ENCODE measurements at regions not wholly inside any gene's neighbourhood (a gene's known extent, or its start where the extent isn't known, plus 50 kb on each side); places are given as distances from the start of the nearest gene placed in this dataset.

DNA sequence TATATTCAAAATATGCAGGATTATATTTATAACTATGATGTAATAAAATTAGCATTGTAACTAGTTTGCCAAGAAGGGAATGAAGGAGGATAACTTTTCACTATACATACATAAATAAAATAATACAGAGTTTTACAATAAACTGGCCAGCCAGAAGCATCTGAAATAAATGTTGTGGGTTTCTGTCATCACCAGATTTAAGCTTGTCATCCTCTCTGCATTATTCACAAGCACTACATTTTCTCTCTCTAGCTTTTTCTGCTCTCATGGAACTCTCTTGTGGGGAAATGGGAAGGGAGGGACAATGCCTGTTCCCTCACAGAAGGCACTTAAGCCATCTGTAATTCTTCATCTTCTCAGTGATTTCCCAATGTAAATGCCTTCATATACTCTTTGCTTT, 626.8 kb downstream of the SEMA5A start:
- intact Hi-C loops (cut with DNase I) = no loop called here

DNA sequence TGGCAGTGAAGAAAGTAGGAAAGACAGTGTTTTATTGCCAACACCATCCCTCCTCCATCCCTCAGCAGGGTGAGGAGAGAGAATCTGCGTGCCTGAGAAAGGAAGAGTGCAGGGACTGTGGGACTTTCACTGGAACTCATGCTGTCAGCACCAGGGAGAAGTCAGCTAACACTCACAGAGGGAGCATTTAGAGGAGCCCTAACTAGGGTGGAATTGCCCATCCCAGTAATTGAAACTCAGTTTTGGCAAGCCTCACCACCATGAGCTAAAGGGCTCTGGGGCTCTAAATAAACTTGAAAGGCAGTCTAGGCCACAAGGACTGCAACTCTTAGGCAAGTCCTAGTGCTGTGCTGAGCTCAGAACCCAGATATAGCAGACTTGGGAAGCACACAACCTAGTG, 622.3 kb downstream of the SEMA5A start:
- intact Hi-C loops (cut with DNase I) = no loop called here
- DNase-seq = no peak

More for the DNA sequence above, 626.8 kb downstream of the SEMA5A start:
- DNase-seq = no peak

DNA sequence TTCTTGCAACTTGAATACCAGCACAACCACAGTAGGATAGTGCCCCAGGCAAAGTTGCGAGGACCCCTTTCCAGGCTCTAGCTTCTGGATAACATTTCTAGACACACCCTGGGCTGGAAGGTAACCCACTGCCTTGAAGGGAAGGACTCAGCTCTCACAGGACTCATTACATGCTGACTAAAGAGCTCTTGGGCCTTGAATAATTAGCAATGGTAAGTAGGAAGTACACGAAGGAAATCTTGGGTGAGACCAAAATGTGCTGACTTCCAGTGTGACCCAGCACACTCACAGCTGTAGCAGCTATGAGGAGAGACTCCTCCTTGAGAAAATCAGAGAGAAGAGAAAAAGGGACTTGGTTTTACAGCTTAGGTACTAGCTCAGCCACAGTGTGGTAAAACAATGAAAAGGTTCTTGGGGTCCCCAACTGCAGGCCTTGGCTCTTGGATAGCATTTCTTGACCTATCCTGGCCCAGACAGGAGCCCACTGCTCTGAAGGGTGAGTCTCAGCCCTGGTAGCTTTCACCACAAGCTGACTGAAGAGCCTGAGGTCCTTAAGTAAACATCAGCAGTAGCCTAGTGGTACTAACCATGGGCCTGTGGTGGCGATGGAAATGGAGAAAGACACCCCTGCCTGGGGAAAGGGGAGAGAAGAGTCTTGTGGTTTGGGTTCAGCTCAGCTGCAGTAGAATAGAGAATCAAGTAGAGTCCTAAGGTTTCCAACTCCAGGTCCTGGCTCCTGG, 621.7 kb downstream of the SEMA5A start:
- intact Hi-C loops (cut with DNase I) = no loop called here
- DNase-seq = no peak

DNA sequence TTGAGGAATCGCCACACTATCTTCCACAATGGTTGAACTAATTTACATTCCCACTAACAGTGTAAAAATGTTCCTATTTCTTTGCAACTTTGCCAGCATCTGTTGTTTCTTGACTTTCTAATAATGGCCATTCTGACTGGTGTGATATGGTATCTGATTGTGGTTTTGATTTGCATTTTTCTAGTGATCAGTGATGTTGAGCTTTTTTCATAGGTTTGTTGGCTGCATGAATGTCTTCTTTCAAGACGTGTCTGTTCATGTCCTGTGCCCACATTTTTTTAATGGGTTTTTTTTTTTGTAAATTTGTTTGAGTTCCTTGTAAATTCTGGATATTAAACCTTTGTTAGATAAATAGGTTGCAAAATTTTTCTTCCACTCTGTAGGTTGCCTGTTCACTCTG, 615.9 kb downstream of the SEMA5A start:
- DNase-seq = no peak
- intact Hi-C loops (cut with DNase I) = no loop called here

DNA sequence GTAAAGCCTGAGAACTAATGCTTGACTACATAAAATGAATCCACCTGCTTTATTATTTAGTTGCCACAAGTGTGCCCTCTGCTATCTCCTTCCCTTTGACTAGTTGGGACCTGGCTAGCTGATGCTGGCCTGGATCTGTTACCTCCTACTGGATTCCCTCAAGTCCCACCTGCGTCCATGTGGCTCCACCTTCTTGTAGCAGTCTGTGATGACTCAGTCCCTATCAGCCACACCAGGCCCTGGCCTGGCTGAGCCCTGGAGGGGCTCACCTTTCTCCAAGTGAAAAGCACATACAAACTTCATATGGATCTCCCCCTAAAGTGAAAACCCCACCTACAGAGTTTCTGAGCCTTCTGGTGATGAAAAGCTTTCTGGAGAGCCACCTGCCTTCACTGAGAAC, 611.4 kb downstream of the SEMA5A start:
- DNase-seq = no peak
- intact Hi-C loops (cut with DNase I) = no loop called here

DNA sequence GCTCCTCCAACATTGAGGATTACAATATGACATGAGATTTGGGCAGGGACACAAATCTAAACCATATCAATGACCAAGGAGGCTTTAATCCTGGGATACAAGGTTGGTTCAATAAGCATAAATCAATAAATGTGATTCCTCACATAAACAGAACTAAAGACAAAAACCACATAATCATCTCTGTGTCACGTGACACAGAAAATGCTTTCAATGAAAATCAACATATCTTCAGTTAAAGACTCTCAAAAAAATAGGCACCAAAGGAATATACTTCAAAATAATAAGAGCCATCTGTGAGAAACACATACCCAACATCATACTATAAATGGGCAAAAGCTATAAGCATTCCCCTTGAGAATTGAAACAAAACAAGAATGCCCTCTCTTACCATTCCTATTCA, 604.9 kb downstream of the SEMA5A start:
- intact Hi-C loops (cut with DNase I) = no loop called here

DNA sequence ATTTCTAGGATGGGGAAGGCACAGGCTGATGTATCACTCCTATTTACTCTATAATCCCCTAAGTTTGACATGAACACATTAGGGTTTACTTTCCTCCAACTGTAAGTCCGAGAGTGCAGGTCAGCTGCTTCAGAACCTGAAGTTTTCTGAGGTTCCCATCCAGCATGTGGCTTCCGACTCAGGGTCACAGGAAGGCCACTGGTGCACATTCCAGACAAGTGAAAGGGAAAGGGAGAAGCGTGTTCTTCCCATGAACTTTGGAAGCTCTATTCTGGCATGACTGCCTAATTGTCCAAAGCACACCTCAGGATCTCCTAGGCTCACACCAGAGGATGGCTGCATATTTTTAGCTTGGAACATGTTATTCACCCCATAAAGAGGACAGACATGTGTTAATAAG, 602.6 kb downstream of the SEMA5A start:
- intact Hi-C loops (cut with DNase I) = no loop called here
- no peak for DNase-seq

More for the DNA sequence above, 604.9 kb downstream of the SEMA5A start:
- DNase-seq = no peak

DNA sequence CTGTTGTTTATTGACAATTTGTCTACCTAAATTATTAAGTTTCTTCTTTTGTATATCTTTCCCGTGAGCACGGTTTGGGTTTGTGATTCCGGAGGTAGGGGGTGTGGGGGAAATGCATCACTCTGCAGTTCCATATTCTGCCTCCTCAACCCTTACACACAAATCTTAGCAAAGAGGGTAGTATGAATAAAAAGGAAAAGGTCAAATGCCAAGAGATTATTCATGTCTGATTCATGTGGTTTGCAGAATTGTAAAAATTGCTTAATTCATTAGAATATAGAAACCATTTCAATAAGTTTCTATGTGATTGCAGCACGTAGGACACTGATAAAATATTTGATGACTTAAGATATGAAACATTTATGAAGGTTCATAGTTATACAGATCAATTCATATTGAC, 601.9 kb downstream of the SEMA5A start:
- intact Hi-C loops (cut with DNase I) = no loop called here
- no peak for DNase-seq

DNA sequence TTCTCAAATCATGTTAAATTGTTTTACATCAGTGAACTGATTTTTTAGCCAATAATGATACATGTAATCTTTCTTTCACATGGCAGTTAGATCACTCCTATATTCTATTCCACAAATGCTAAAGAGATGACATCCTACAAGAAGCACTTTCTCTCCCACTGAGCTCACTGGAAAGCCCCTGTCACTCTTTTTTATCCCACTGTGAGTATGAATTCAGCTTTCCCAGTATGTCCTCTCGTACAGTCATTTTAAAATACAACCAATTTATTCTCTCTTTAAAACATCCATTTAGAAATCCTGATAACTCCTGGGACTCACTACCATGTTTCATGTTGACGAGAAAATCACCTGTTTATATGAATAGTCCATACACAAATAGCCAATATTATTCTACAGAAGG, 599.9 kb downstream of the SEMA5A start:
- intact Hi-C loops (cut with DNase I) = no loop called here
- DNase-seq = no peak

DNA sequence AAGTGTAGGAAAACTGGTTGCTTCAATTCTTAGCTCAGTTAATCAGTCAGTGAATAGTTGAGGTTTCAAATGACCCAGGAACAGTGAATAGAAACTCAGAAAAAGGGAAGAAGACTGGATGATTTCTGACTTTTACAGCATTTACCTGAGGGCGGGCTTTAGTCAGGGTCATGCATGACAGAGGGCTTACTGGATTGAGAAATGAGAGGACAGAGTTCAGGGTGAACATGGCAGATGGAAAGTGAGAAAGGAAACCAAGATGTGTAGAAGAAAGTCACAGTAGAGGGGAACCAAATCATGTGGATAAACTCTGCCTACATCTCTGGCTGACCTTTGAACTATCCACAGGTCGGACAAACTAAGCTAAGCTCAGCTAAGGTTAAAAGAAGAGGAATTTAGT, 596.0 kb downstream of the SEMA5A start:
- no peak for DNase-seq
- intact Hi-C loops (cut with DNase I) = no loop called here

DNA sequence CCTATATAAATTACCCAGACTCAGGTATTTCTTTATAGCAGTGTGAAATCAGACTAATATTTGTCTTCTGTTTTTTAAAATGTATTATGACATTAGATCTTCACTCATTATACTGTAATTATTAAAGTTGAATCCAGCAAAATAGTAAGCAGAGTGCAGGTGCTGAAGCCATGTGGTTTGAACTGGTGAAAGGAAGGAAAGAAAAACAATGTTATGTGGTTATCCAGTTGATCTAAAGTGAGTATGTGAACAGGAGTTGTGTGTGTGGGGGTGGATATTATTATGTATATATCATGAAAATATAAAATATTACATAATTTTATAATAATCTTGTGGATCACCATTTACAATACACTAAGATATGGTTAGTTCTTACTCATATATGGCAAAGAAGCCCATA, 593.7 kb downstream of the SEMA5A start:
- no peak for DNase-seq

DNA sequence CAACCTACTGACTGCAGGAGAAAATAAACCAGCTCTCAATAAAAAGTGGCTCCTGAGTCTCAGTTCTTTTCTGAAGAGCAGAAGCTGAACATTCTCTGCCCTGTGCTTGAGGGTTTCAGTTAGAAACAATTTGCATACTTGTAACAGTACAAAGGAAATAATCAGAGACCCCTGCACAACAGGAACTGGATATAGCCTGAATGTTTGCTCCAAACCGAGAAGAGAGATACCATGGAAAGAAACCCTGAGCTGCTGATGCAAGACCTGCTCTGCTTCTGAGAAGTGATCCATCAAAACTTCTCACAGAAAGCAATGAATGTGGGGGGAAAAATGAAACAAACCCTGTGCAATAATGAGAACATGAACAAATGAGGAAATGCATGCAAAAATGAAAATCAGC, 592.9 kb downstream of the SEMA5A start:
- intact Hi-C loops (cut with DNase I) = no loop called here
- no peak for DNase-seq

More for the DNA sequence above, 593.7 kb downstream of the SEMA5A start:
- intact Hi-C loops (cut with DNase I) = no loop called here

DNA sequence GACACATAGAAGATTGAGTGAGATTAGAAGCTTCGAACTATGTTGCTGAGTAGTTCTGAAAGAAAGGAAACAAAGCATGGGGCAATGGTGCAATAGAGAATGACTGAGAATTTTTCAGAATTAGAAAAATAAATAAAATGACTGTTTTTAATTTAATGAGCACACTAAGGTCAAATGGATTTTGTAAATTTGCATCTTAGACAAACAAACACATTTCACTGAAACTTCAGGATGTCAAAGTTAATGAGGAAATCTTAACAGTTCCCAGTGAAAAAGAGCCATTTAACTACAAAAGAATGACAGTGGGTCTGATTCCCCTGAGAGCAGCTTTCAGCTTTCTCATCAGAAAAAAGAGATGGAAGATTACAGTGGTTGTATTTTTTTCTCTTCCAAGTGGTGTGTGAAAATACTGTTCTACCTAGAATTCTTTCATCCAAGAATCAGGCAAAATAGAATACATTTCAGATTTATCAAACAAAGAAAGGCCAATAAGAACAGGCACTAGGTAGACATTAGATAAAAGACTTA, 591.9 kb downstream of the SEMA5A start:
- intact Hi-C loops (cut with DNase I) = no loop called here
- DNase-seq = no peak

DNA sequence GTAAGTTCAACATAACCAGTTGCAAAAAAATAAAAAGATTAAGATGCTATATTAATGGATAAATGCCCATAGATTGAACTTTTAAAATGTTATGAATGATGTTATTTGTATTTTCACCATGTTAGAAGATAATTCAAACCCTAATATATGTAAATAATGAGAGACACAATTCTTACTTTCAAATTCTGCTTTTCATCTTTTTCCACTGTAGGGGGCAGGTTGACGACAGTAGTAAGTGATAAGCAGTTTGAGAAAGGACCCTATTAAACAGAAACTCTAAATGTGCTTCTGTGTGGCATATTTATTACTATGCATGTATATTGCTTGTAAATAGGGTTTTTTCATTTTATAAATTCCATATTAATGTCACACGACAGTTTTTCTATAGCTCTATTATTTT, 591.1 kb downstream of the SEMA5A start:
- no peak for DNase-seq
- intact Hi-C loops (cut with DNase I) = no loop called here

DNA sequence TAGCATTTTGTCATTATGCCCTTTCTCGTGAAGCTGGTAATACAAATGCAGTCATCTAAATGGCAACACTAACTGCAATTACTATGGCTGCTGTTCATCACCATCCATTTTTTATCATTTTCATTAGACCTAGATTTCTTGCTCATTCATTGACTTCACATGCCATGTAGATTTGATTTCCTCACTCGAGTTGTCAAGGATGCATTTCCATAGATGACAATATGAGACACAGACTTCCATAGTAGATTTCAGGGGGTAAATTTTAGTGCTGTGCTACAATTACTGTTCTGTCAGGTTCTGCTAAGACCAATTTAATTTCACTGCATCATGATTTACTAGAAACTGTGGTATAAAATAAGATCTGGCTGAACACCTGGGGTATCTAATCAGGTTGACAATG, 589.2 kb downstream of the SEMA5A start:
- intact Hi-C loops (cut with DNase I) = no loop called here
- no peak for DNase-seq

DNA sequence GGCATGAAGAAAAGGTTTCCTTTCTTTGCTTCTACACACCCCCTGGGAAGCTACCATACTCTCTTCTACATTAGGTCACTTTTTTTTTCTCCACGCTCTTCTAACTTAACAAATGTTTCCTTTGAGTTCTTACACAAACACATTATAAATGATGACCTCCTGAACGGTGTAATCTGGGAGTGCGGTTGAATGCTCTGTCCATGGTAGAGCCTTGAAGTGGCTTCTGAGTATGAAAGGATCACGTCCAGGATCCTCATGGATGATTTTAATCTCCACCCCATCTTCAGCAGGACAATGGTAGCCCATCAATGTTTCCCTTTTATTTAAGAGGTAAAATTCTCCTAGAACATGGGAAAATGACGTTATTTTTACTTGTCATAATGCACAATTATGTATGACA, 587.3 kb downstream of the SEMA5A start:
- DNase-seq = no peak
- intact Hi-C loops (cut with DNase I) = no loop called here

DNA sequence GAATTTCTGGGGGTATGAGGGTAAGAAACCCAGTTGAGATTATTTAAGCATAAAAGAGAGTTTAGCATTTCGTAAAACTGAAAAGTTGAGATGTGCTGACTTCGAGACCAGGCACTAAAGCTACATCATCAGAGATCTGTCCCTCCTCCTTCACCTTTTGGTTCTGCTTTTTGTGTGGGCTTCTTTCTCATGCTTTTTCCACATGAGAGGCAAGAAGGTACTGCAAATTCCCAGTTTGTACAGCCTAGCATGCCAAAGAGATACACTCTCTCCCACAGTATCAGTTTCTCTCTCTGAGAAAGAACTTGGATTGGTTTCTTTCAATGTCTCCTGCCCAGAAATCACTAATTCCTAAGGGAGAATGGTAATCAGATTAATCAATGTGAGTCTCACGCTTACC, 584.7 kb downstream of the SEMA5A start:
- intact Hi-C loops (cut with DNase I) = no loop called here
- DNase-seq = no peak

DNA sequence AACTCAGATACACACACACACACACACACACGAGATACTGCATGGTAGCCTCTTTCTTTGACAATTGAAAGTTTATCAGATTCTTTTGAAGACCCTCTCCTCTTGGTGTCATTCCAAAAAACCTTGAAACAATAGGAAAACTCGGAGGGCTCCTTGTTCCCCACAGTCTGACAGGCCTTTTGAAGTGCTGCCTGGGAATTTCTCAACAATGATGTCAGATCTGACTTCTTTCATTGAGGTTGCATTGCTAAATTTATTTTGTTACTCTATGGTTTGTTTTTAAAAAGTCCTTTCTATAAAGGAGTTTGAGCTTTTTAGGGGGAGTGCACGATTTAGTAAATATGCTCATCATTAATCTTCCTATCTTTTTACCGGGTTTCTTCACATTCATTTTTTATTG, 583.9 kb downstream of the SEMA5A start:
- DNase-seq = no peak
- intact Hi-C loops (cut with DNase I) = no loop called here

DNA sequence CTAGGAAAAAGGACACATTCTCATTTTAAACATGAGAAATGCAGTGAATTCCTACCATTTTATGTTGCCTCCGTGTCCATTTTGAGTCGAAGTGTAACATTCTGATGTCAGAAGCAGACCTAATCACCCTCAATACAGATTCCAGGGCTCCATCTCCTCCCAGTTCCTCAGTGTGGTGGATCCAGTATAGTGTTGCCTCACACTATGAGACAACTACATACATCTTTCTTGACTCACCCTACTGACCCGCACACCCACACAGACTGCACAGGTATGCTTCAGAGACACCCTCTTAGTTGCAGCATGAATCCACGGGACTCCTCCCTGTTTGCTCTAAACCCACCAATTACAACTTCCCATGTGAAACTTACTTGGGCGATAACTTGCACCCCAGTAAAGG, 564.9 kb downstream of the SEMA5A start:
- intact Hi-C loops (cut with DNase I) = no loop called here
- DNase-seq = no peak

DNA sequence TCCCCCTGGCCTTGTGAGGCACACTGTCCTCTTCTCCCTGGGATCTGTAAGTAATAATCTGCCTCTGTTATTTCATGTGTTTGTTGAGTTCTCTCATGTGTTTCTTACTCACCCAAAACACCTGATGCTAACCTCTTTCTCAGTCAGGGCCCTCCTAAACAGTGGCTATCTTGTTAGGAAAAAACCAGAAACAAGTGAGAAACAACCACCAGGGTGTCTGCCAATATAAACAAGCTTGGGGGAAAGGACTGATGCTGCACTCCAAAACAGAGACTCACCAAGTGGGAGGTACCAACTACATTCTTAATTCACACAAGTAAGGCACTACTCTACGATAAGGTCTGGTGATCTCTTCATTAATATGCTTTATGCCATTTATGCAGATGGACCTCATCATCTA, 564.4 kb downstream of the SEMA5A start:
- DNase-seq = no peak
- intact Hi-C loops (cut with DNase I) = no loop called here

DNA sequence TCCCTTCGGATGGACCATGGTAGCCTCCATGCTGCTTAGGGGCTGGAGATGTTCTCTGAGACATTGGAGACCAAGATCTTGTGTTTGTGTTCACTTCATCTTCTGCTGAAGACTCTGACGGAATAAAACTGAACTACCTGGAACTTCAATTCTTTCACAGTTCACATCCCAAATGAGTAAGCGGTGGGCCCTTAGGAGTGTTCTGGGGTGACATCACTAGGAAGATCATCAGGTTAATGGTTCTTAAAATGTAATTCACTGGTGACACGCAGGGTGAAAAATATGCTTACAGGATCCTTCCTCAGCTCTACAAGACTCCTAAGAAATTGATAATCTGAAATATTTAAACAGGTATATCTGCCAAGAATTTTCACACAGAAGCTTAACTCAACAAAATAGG, 561.5 kb downstream of the SEMA5A start:
- intact Hi-C loops (cut with DNase I) = no loop called here

More for the DNA sequence above, 561.5 kb downstream of the SEMA5A start:
- no peak for DNase-seq

Data from posterior cingulate gyrus (tissue), 11 donors.